ENCODE measurements at regions not wholly inside any gene's neighbourhood (a gene's known extent, or its start where the extent isn't known, plus 50 kb on each side); places are given as distances from the start of the nearest gene placed in this dataset.

- H3K27ac ChIP-seq = no peak overlapping the region
- DNase-seq = no peak
- no peaks in the 10 kb centered on the region for H3K36me3 ChIP-seq
Measured at GRCh38 chr5:169472544-169472943, 111.0 kb upstream of the SPDL1 start.

DNA sequence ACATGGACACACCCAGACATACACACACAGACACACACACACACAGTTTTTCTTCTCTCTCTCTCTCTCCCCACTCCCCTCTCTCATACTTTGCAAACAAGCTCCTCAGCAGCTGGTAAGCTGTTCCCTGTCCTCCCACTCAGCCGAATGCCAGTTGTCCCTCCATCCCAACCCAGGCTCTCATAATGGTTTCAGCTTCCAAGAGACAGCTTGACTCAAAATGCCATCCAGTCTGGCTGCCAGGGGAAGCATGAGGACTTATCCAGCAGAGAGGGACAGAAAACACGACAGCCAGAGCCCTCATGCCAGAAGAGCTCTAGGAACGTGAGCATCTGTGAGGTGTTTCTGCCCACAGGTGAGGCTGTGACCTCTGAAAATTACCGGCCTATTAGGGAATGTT, 112.6 kb upstream of the SPDL1 start:
- Histone ChIP-seq H3K36me3 (no peaks in the 10 kb centered on the region), H3K27ac (no peak overlapping the region), H3K27me3 (no peaks in the 10 kb centered on the region), H3K4me1 (no peaks in the 10 kb centered on the region), H3K9me3 (replicated peaks) (no peaks in the 10 kb centered on the region), H3K4me3 (no peak overlapping the region)
- DNase-seq = no peak

More at GRCh38 chr5:169472544-169472943, 111.0 kb upstream of the SPDL1 start:
- Histone ChIP-seq H3K9me3 (replicated peaks) (no peaks in the 10 kb centered on the region), H3K4me1 (no peaks in the 10 kb centered on the region), H3K4me3 (no peak overlapping the region), H3K27me3 (no peaks in the 10 kb centered on the region)

DNA sequence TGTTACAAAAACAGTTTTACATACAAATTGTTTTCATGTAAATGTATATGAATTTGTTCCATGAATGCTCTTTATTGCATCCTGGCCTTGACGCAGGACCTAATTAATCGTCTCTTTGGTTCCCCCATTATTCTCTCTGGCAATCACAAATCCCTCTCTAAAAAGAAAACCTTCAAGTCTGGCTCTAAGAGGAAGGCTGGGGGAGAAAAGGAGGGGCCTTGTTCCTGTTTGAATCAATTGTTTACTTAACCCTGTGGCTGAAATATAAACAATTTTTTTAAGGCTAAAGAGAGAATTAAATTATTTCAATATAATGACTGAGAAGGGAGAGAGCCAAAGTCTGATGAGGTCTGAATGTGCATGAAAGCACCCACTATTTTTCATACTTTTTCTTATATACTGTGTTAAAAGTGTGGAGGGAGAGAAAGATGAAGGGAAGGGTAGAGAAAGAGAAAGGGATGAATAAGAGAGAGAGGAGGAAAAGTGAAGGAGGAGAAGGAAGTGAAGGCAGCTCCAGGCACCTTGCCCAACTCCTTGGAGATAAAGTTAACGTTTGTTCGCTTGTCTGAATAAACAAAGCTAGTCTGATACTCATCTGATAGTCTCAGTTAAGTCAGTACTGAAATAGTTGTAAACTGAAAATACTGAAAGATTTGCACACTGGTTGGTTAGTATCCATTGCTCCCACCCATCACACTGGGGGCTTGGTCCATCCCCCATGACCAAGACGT, 116.4 kb upstream of the SPDL1 start:
- Histone ChIP-seq H3K27me3 (no peaks in the 10 kb centered on the region), H3K4me3 (no peak overlapping the region), H3K9me3 (replicated peaks) (no peaks in the 10 kb centered on the region), H3K36me3 (no peaks in the 10 kb centered on the region), H3K4me1 (no peaks in the 10 kb centered on the region), H3K27ac (no peak overlapping the region)
- no peak for DNase-seq

DNA sequence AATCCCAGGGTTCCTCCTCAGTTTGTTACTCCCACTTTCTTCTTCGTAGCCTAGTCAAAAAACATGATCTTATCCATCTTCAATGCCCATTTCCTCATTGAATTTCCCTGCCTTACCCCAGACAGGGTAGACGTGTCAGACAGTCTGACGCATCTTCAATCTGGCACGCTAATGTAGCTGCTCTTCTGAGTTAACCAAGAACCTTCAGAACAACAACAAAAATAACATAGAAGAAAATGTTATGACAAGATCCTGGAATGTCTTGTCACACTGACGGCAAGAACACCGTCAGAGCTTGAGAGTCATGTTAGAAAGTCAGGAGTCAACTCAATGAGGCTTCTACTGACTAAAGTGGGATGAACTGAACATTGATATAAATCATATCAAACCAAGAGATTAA, 122.7 kb upstream of the SPDL1 start:
- Histone ChIP-seq H3K36me3 (no peaks in the 10 kb centered on the region), H3K4me1 (no peaks in the 10 kb centered on the region), H3K27me3 (no peaks in the 10 kb centered on the region; the same call in 1 of the 2 replicates), H3K9me3 (replicated peaks) (no peaks in the 10 kb centered on the region), H3K27ac (no peak overlapping the region), H3K4me3 (no peak overlapping the region)
- no peak for DNase-seq

DNA sequence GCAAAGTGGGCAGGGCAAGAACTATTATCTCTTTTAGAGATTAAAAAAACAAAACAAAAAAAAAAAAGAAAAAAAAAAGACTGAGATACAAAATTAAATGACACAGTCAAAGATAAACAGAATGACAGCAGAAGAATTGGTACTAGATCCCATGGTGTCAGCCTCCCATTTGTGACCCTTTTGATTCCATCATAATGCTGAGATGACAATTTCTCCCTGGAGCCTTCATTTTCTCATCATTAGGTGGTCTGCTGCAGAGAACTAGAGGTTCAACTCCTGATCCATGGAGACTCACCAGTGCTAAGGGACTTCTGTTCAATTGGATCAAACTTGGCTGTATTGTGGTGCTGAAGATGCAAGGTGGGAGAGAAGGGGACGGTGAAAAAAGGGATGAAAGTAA, 123.5 kb upstream of the SPDL1 start:
- no peak overlapping the region for H3K27ac ChIP-seq
- no peak for DNase-seq
- no peaks in the 10 kb centered on the region; the same call in 1 of the 2 replicates for H3K27me3 ChIP-seq

DNA sequence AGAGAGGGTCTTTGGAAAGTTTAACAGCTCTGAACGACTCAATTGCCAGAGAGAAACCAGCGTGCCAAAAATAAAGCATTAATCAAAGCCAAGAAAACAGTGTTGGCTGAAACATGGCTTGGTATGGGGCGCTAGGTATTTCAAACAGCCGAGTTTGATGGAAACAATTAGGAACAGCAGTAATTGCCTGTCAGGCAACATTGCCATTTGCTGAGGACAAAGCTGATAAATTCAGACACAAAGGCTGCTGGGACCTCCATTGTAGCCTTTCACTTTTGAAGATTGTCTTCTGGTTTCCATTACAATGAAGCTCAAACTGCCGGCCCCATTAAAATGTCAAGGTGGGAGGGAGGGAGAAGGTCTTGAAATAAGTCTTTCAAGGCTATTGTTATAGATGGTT, 125.4 kb upstream of the SPDL1 start:
- H3K9me3 ChIP-seq (replicated peaks) = no peaks in the 10 kb centered on the region
- H3K27ac ChIP-seq = no peak overlapping the region
- H3K4me1 ChIP-seq = no peaks in the 10 kb centered on the region
- H3K4me3 ChIP-seq = no peak overlapping the region
- H3K36me3 ChIP-seq = no peaks in the 10 kb centered on the region
- DNase-seq = no peak
- no peaks in the 10 kb centered on the region; the same call in 1 of the 2 replicates for H3K27me3 ChIP-seq

More for the DNA sequence above, 123.5 kb upstream of the SPDL1 start:
- H3K36me3 ChIP-seq = no peaks in the 10 kb centered on the region
- H3K4me3 ChIP-seq = no peak overlapping the region
- no peaks in the 10 kb centered on the region for H3K9me3 ChIP-seq (replicated peaks)
- H3K4me1 ChIP-seq = no peaks in the 10 kb centered on the region

- Histone ChIP-seq H3K27ac (no peak overlapping the region), H3K27me3 (no peaks in the 10 kb centered on the region), H3K4me1 (no peaks in the 10 kb centered on the region), H3K4me3 (no peak overlapping the region), H3K9me3 (replicated peaks) (no peaks in the 10 kb centered on the region), H3K36me3 (no peaks in the 10 kb centered on the region)
- no peak for DNase-seq
Measured at GRCh38 chr5:169450464-169450863, 133.1 kb upstream of the SPDL1 start.

DNA sequence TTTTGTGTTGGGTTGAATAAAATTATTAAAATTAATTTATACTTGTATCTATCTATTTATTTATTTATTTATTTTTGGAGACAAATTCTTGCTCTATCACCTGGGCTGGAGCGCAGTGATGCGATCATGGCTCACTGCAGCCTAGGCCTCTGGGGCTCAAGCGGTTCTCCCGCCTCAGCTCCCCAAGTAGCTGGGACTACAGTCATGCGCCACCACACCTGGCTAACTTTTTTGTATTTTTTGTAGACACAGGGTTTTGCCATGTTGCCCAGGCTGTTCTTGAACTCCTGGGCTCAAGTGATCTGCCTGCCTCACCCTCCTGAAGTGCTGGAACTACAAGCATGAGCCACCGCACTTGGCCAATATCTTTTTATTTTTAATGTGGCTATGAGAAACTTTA, 134.7 kb upstream of the SPDL1 start:
- Histone ChIP-seq H3K36me3 (no peaks in the 10 kb centered on the region), H3K4me3 (no peak overlapping the region)
- no peak for DNase-seq

DNA sequence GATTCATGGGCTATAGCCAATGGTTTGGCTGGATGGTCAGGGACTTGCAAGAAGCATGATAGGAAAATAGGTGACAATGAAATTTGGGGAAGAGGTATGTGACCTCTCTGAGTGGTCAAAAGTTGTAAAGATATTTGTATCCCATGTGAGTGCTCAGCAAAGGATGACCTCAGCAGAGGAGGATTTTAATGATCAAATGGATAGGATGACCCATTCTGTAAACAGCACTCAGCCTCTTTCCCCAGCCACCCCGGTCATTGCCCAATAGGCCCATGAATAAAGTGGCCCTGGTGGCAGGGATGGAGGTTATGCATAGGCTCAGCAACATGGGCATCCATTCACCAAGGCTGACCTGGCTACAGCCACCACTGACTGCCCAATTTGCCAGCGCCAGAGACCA, 138.4 kb upstream of the SPDL1 start:
- Histone ChIP-seq H3K27me3 (0 out of 2 replicates have a peak, but pooled peaks cover 3% of the 10 kb centered on the region), H3K27ac (no peak overlapping the region), H3K36me3 (no peaks in the 10 kb centered on the region), H3K9me3 (replicated peaks) (no peaks in the 10 kb centered on the region), H3K4me1 (no peaks in the 10 kb centered on the region), H3K4me3 (no peak overlapping the region)
- DNase-seq = no peak

More for the DNA sequence above, 134.7 kb upstream of the SPDL1 start:
- H3K9me3 ChIP-seq (replicated peaks) = no peaks in the 10 kb centered on the region
- 0 out of 2 replicates have a peak, but pooled peaks cover under 1% of the 10 kb centered on the region for H3K27me3 ChIP-seq
- no peak overlapping the region for H3K27ac ChIP-seq
- H3K4me1 ChIP-seq = no peaks in the 10 kb centered on the region

DNA sequence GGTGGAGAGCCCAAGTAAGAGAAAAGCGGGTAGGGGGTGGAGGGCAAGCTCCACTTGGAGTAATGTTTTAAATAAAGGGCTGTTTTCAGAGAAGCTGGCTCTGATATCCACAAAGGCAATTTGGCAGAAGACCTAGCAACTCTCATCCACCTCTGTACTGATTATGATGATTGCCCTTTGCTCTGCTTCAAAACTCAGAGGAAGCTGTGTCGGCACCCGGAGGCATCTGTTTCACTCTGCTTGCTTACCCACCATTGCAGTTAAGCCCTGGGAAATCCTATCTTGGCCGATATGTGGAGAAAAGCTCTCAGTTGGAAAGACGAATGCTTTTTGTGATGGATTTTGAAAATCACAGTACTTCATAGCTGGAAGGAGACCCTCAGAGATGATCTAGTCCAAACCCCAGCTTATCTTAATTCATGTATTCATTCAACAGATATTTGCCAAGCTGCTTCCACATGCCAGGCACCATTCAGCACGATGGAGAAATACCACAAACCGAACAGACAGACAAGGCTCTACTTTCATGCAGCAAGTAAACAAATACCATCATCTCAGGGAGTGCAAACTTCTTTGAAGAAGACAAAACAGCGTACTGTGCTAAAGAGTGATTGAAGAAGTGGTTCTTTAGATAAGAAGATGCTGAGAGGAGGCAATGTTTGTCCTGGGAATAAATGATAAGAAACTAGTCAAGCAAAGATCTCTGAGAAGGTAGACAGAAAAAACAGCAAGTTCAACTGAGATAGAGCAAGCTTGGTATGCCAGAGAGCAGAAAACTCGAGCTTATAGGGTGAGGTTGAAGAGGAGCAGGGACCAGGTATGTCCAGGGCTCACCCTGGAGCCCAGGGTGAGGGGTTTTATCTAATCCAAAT, 140.4 kb upstream of the SPDL1 start:
- H3K27me3 ChIP-seq = 0 out of 2 replicates have a peak, but pooled peaks cover 3% of the 10 kb centered on the region

DNA sequence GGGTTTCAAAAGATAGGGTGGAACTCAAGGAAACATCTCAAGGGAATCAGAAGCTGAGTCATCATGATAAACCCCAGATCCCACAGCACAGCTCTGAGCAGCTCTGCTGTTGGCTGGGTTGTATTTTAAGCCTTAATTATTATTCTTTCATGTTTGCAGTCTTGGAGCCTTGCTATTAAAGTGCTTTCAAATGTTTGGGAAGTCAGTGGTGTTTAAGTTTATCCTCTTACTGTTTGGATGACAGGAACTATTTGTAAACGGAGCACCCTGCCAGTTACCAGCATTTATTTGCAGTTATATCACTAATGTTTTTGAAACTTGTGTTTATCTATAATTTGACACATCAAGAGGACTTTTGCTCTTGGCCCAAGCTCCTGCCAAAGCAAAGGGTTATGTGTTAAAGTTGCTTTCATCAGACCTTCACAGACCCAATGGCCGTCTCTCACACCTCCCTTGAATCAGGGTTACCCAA, 141.1 kb upstream of the SPDL1 start:
- Histone ChIP-seq H3K36me3 (no peaks in the 10 kb centered on the region), H3K27ac (no peak overlapping the region), H3K9me3 (replicated peaks) (no peaks in the 10 kb centered on the region), H3K4me3 (no peak overlapping the region), H3K27me3 (0 out of 2 replicates have a peak, but pooled peaks cover 3% of the 10 kb centered on the region), H3K4me1 (no peaks in the 10 kb centered on the region)
- no peak for DNase-seq

More for the DNA sequence above, 140.4 kb upstream of the SPDL1 start:
- Histone ChIP-seq H3K9me3 (replicated peaks) (no peaks in the 10 kb centered on the region), H3K4me3 (no peak overlapping the region), H3K4me1 (no peaks in the 10 kb centered on the region), H3K36me3 (no peaks in the 10 kb centered on the region), H3K27ac (no peak overlapping the region)
- DNase-seq = no peak

- Histone ChIP-seq H3K9me3 (replicated peaks) (no peaks in the 10 kb centered on the region), H3K4me1 (no peaks in the 10 kb centered on the region), H3K36me3 (no peaks in the 10 kb centered on the region), H3K4me3 (no peak overlapping the region), H3K27me3 (0 out of 2 replicates have a peak, but pooled peaks cover 3% of the 10 kb centered on the region), H3K27ac (no peak overlapping the region)
- DNase-seq = no peak
Measured at GRCh38 chr5:169440107-169440705, 139.3 kb upstream of the SLIT3 start.

DNA sequence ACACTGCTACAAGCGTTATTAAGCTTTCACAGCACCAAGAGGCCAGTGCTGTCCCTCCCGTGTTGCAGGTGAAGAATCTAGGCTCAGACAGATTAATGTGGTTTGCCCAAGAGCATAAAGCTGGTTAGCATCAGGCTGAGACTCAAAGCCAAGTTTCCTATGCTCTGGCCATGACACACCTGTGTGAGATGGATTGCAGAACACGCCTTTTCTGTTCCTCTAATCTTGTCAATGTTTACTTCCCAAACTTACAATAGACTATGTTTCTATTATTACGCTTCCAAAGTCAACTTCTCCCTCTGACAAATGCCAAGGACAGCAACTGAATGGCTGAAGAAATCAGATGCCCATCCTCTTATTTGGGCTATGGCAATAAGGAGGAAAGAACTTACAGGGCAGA, 138.4 kb upstream of the SLIT3 start:
- DNase-seq = no peak
- Histone ChIP-seq H3K27ac (no peak overlapping the region), H3K4me3 (no peak overlapping the region), H3K4me1 (no peaks in the 10 kb centered on the region), H3K27me3 (0 out of 2 replicates have a peak, but pooled peaks cover 3% of the 10 kb centered on the region), H3K9me3 (replicated peaks) (no peaks in the 10 kb centered on the region), H3K36me3 (no peaks in the 10 kb centered on the region)

DNA sequence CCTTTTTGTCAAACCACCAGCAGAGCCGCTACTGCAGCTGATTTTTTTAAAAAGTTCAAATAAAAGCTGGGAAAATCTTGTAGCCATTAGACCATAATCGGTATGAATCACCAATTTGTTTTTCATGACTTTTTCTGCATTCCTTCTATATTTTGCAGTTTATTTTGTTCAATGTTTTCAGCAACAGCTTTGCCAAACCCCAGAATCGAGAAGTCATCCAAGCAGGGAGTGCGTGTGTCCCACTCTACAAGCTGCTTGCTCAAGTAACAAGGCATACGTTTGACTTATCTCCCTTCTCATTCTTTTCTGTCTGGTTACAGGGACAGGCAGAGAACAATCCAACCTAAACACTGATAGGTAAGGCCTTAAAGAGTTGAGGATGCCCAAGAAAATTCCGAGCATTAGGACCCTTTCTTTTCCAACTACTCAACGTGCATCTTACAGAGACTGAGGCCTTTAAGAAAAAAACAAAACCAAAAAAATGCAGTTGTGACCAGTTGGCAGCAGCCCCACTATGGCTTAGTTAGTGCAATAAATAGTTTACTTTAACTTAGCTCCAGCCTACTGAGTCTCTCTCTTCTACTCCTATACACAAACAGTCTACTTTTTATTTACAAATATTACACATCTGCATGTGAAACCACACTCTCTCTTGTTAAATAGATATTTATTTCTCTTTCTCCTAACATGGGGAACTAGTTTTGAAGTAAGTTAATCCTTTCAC, 134.7 kb upstream of the SLIT3 start:
- H3K4me3 ChIP-seq = no peak overlapping the region
- no peaks in the 10 kb centered on the region for H3K4me1 ChIP-seq
- H3K27me3 ChIP-seq = no peaks in the 10 kb centered on the region
- no peaks in the 10 kb centered on the region for H3K36me3 ChIP-seq
- H3K27ac ChIP-seq = no peak overlapping the region
- DNase-seq = no peak
- no peaks in the 10 kb centered on the region for H3K9me3 ChIP-seq (replicated peaks)
